Epidermal melanocyte (primary cell): ENCODE measurements at regions not wholly inside any gene's neighbourhood (a gene's known extent, or its start where the extent isn't known, plus 50 kb on each side); places are given as distances from the start of the nearest gene placed in this dataset.
"Not testable (repeated sequence)": the region's sequence is repeated elsewhere in the genome, so short reads cannot be mapped to it uniquely, and the experiment has no call there.

Experiments used
- DNase-seq: peaks from one replicate; pipeline ENCODE4 v3.0.0; 2011; ENCODE audit warnings: low spot score; ENCODE audit not compliant: insufficient read length

DNA sequence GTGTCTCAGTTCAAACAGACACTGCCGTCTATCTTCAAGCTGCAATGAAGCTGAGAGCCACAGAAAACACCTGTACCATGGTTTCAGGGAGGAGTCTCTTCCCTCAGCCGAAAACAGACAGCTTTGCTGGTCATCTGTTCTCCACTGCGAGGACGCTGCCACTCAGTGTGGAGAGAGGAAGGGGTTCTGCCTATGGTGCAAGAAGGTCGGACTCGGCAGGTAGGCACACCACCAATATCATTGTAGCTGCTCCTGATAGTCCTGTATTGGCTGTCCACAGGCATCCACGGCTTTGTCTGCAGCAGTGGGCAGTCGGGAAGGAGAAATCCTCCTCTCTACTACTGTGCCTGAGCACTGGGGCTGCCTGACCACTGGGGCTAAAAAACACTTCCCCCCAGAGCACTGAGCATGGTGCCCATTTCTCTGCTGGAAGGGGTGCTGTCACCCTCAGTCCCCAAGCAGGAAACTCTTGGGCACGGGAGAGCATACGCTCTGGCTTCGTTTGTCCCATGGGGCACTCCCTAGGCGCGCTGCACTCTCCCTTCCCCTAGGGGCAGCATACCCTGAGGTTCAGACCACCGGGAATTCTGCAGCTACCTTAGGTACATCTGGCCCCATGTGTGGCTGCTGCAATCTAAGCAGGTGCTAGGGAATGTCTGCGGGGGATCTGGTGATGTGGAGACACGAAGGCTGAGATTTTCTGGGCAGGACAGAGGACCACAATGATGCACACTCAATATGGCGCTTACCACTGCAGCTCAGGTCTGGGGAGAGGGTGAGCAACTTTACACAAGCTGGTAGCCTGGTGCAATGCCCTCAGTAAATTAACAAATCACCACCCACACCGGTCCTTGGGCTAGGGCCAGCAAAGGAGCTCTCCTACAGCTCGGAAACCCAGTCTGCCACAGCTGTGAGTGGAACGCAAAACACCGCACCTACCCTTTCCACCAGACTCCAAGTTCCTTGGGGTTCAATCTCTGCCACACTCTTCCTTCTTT is 880.9 kb upstream of the SEMA6A start:
- DNase-seq = no peak

DNA sequence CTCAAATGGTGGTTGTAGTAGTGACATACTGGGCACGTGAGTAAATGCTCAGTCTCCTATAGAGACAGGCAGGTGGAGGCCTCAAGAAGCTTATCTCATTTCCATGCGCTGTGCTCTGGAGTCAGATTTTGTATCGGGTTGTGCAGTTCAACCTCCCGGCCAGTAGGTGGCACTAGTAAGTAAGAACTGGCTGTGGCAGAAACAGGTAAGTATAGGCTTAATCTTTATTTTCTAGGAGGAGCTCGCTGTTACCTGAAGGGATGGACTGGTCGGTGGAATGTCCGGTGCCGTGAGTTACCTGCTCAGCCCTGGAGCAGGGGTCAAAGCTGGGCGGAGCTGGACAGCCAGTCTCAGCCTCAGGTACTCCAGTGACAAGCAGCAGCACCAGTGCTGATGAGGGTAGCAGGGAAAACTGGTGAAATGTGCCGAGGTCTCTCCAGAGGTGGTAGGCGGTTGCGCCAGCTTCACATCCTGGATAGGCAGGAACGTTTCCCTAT is 880.1 kb upstream of the SEMA6A start:
- no peak for DNase-seq

DNA sequence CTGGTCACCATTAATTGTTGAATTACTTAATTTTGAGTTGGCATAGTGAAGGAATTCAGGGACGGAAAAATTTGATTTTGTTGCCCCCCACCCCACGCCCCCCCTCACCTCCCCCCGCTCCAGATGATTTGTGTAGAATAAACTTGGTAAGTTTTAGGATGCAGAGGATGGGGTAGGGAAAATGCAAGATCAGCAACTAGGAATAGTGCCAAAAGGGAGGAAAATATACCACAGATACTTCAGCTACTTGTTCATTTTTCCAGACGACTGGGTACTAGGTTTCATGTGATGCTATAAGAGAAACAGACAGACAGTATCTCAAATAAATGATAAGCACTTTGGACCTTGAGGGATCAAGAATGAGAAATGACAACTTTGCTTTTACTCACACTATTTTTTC is 862.2 kb upstream of the SEMA6A start:
- no peak for DNase-seq

DNA sequence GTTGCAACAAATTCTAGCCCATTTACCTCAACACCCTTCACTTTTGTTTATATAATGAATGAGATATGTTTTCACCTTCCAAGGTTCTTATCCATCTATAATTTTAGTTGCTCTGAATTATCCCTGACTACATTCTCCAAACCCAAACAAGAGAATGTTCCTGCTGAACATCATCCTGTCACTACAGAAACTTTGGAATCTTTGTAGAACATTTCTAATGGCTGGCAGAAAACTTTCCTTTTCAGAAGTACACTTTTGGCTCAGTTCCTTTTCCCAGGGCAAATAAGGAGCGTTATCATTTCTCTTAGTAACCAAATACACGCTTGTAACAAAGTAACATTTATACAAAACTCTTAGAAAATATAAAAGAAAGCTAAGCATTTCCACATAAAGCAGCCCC is 860.6 kb upstream of the SEMA6A start:
- DNase-seq = no peak

DNA sequence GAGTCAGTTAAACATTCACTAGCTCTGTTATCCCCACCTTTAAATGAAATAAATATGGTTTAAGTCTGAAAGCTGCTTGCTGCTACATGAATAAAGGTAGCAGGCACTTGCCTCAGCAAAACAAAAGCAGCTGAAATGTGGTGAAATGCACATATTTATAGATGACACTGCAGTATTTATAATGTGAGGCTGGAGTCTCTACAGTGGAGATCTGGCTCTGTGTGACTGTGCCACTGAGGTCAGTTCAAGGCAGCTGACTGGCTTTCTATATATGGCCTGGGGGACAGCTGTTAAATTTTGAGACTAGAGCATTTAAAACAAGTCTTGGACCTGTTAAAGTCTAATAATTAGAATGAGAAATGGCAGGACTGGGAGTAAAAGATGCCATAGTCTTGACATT is 859.6 kb upstream of the SEMA6A start:
- no peak for DNase-seq

DNA sequence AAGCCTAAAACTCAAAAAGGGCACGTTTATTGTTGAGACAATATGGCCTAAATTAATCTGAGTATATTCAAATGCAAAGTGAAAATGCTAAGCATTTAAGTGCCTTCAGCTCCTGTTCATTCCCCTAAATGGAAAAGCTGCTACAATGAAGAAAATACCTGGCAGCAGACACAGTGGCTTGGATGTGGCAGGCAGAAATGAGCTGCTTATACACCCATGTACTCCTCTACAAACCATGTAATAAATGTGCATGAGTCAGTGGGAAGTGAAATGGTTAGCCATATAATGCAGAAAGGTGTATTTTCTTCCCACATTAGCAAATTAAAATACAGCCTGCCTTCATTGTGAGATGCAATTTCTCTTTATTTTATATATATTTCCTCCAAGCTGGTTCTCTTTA is 859.2 kb upstream of the SEMA6A start:
- no peak for DNase-seq

DNA sequence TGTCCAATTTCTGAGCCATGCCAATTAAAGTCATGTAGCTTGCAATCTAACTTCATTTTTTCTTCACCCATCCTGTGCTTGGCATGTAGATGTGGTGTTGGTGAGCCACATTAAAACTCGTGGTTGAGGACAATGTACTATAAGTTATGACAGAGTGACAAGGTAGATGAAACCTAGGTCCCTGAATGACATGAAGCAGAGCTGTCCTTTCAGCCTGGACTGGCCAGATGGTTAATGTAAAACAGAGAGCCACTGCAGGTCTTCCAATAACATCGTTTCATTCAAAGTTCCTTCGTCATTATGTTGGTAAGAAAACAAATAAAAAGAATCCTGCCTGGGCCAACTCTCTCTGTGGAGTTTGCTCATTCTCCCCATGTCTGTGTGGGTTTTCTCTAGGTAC is 856.5 kb upstream of the SEMA6A start:
- DNase-seq = no peak

DNA sequence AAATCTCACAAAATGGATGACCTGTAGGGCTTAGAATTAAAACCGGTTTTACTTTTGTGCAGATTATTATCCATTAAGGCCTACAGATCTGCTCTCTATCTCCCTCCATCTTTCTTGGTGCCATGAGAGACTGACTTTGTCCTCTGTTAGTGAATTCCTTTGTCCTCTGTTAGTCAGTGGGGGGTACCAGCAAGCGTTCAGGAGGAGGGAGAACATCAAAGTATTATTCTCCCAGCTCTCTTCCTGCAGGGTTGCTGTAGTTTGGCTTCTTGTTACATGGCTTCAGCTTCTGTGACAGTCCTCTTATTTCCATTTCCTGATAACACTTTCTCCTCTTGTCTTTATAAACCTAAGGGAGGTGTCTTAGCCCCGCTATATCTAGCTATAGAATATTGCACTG is 850.5 kb upstream of the SEMA6A start:
- DNase-seq = no peak

DNA sequence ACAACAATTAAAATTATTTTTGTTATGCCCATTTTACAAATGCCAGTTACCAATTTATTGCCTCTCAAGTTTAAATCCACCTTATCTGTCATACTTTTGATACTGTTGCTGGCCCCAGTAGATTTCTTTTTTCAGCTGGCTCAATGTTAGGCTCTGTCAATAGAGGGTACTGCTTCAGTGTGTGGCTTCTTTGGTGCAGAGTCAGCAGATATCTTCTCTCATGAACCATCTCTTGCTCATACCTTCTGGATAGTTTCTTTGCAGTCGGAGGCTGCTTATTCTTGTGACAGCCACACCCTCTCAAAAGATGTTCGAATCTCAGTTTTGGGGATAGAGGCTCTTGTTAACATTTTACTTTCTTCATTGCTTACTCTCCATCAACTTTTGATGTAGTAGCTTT is 849.9 kb upstream of the SEMA6A start:
- DNase-seq = no peak

DNA sequence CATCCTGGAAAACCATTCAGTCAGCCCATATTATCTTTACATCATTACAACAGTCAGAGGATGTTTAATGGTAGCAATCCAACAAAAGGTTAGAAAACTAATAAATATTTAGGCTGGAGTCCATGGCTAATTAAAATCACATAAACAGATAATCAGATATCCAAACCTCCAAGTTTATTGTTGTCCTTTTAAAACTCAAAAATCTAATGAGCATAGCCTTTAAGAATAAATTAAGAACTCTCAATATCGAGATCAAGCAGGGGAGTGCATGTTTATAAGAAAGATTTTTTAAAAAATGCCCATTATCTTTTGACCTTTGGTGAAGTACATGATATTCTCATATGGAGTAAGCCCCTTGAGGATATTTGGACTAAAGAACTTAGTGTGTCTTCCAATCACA is 842.9 kb upstream of the SEMA6A start:
- DNase-seq = no peak

DNA sequence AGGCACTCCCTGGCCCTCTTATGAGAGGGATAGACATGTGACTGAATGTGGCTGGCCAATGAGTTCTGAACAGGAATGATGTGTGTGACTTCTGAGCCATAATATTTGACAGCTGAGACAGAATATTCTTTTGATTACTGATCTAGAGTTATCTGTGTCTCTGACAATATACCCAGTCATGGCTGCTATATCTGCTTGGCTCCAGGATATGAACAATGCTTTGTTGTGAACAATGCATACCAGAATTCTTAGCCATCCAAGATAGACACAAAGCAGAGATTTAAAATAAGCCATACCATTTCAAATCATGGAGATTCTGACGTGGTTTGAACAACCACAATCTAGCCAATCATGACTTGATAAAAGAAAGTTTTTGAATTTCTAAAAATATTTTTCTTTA is 840.3 kb upstream of the SEMA6A start:
- DNase-seq = no peak

DNA sequence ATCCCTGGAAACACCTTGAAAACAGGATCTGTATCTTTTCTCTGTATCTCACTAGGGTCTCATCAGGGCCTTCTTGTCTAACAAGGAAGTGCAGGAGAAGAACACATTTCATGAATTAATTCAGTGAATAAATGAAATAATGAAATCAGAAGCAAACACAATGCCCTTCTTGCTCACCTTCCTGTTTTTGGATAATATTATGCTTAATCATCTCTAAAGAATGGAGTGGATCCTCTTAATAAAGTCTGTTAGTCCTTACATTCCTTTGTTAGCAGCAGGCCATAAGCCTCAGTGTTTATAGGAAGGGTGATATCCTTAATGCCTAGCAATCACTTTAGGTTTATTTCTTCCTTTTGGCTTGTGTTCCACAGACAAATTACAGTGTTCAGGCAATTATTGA is 837.1 kb upstream of the SEMA6A start:
- no peak for DNase-seq

DNA sequence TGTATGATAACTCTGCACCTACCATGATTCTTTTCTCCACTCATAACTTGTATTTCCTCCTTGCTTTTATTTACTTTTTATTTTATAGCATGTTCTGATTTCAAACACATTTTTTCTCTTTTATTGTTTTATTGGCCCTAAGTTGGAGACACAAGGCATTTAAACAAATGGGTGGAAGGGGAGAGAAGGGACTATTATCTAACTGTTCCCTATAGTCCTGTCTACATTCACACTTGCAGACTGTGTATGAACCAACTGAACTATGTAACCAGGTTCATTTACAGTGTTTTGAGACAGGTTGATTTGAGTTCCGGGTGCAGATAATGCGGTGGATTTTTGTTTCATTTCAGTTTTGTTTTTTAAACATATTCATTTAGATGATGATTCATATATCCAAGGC is 830.6 kb upstream of the SEMA6A start:
- DNase-seq = no peak

DNA sequence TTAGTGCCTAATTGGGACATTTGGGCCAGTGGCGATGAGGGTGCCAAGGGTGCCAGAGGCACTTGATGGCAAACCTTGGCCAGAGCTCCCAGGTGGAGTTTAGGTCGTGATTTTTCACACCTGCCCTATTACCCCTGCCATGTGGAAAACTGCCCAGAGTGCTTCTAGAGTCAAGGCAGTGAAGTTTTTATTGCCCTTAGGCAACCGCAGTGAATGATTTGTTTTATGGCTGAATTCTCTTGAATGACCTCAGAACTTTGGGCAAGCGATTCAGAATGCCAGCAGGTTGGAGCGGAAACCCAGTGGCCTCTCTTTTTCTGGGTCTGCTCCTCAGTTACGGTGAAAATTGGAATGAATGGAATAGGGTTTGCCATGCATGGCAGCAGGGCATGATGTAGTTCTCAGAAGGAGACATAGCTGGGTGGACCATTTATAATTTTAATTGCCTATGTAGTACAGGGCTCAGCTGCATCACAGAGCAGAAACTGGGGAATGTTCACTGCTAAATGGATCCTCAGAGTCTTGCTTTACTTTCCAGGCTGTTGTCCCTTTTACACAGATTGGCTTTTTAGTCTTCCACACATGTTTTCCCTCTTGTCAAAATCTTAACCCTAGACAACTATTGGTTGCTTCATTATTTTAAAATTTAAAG is 820.0 kb upstream of the SEMA6A start:
- no peak for DNase-seq

DNA sequence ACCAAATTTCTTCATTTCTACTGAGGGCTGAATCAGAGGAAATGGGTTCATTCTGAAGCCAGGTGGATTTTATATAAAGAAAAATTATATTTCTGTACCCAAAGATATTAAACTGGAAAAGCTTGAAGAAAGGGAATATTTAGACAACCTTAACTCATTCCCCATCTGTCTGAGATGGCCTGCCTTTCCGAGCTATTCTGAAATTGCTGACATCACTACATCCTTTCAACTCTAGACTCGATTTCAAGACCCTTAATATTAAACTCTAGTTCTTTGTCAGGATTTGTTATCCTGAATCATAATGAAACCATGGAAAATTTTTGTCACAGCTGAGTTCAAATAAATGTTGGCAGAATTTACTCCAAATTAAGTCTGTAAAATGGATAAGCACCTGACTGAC is 818.5 kb upstream of the SEMA6A start:
- DNase-seq = no peak

DNA sequence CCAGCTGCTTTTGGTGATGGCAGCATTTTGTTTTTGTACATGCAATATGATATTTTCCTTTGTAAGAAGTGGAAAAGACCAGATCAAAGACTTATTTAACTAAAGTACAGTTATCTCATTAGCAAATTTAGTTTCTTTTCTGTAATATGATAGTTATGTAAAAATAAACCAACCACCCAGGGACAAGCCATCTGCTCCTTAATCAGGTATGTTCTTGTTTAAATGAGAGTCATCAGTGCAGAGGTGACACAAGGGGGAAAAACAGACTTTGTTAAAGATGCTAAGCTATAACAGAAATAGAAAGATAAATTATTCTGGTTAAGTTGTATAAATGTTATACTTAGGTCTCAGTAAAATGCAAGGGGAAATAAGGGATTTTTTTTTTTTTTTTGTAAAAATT is 805.7 kb upstream of the SEMA6A start:
- no peak for DNase-seq

DNA sequence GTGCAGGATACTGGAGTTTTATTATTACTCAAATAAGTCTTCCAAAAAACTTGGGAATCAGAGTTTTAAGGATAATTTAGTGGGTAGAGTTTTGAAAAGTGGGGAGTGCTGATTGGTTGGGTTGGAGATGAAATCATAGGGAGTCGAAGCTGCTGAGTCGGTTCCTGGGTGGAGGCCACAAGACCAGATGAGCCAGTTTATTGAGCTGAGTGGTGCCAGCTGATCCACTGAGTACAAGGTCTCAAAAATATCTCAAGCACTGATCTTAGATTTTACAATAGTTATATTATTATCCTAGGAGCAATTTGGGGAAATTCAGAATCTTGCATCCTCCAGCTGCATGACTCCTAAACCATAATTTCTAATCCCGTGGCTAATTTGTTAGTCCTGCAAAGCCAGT is 804.9 kb upstream of the SEMA6A start:
- no peak for DNase-seq

DNA sequence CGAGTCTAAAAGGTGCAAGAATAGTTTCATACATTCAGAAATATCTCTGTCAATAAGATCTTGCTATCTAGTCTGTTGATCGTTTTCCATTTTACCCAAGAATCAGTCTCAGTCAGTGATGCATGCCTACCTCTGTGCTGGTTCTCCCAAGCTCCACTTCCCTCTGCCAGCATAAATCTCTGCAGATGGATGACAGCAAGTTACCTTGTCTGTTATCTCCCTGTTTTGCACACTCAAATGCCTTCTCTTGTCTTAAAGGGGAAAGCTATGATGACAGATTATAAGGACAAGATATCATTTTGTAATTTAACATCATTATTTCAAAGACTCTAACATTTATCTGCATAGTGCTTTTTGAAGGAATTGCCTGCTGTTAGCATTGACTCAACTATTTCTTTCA is 802.1 kb upstream of the SEMA6A start:
- DNase-seq = no peak

DNA sequence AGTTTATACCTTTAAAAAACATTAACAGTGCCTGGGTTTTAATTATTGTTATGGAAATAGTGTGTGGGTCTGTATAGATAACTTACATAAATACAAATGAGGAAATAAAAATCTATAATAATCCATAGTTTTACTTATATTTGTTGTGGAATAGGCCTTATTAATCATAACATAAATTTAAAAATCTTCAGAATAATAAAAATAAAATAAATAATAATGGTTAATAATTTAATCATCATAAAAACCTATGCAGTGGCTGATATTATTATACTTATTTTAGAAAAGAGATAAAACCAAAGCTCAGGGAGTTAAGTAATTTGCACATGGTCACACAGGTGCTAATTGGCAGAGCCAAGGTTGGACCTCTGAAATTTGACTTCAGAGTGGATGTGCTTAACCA is 785.3 kb upstream of the SEMA6A start:
- no peak for DNase-seq

DNA sequence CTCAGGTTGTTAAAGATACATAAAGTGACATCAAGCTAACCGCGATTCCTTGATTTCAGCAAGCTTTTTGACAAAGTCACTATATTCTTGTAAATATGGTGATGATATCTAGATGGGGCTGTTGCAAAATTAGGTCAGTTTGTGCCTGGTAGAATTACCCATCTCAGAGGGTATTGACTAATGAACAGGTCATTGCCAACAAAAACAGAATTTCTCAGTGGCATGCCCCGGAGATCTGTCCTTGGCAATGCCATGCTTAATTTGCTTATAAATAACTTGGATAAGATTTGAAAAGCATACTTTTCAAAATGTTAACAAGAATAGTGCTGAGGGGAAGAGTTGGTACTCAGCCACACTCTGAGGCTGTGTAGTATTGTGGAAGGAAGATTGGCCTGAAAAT is 783.3 kb upstream of the SEMA6A start:
- no peak for DNase-seq

DNA sequence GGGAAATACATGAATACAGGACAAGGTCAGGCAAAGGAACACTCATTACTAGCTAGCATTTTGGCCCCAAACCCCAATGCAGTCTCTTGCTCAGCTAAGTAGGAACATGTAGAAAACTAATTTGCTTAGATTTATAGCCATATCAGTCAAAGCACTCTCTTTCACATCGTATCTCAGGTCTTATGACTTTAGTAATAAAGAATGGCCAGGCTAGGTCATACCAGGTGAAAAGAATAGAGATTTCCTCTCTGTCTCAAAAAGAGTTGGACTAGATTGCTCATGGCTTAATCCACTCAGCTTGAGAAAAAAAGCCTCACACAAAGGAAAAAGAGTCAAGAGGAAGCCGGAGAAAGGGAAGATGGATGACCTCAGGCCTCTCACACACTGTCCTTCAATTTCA is 772.7 kb upstream of the SEMA6A start:
- no peak for DNase-seq

DNA sequence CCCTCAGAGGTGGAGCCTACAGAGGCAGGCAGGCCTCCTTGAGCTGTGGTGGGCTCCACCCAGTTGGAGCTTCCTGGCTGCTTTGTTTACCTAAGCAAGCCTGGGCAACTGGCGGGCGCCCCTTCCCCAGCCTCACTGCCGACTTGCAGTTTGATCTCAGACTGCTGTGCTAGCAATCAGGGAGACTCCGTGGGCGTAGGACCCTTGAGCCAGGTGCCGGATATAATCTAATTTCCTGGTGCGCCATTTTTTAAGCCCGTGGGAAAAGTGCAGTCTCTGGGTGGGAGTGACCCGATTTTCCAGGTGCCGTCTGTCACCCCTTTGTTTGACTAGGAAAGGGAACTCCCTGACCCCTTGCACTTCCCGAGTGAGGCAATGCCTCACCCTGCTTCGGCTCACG is 769.1 kb upstream of the SEMA6A start:
- DNase-seq = not testable (repeated sequence)
